GM21360 (cell line): ENCODE measurements at regions not wholly inside any gene's neighbourhood (a gene's known extent, or its start where the extent isn't known, plus 50 kb on each side); places are given as distances from the start of the nearest gene placed in this dataset.

Experiments
- ATAC-seq: cut with Tn5 transposase; IDR thresholded peaks from one replicate; pipeline ENCODE4 v1.9.1; 2021; ENCODE audit warnings: mild to moderate bottlenecking, moderate library complexity; ENCODE audit not compliant: unreplicated experiment

DNA sequence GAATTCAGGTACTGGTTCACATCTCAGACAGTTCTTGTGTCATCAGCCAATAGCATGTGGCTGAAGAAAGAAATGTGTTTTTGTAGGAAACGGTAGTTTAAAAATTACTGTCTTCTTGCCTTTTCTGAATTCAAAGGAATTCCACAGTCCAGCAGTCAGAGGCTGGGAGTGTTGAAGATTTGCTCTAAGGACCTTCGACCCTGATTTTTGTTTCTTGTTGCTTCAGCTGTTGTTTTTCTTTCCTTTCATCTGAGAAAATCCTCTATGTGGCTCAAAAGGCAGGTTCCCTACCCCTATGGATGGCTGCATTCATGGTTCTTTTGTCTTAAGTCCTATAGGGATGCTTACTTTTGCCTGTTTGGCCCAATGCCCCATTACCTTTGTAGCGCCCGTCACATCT lies 304.9 kb downstream of the TMEM167A start:
- ATAC-seq, result no peak

DNA sequence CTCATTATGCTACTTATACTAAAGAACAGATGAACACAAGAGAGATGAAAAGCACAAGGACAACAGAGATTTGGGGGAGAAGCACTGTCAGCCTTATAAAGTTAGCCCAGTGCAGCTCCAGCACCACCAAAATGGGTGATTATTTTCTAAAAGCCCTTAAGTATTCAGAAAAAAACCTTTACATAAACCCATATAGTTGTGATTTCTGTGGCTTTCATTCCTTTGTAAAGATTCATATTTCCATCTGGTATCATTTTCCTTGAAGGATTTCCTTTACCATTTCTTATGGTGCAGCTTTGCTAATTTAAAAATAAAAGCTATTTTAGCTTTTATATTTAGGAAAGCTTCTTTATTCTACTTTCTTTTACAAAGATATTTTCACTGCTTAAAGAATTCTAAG lies 311.0 kb downstream of the TMEM167A start:
- no peak for ATAC-seq

- no peak for ATAC-seq
Observed at GRCh38 chr5:82765765-82766164, 311.4 kb downstream of the TMEM167A start.

GRCh38 chr5:82760856-82761255 lies 316.3 kb downstream of the TMEM167A start:
- no peak for ATAC-seq

GRCh38 chr5:82758881-82759280 lies 318.3 kb downstream of the TMEM167A start:
- ATAC-seq, result no peak

DNA sequence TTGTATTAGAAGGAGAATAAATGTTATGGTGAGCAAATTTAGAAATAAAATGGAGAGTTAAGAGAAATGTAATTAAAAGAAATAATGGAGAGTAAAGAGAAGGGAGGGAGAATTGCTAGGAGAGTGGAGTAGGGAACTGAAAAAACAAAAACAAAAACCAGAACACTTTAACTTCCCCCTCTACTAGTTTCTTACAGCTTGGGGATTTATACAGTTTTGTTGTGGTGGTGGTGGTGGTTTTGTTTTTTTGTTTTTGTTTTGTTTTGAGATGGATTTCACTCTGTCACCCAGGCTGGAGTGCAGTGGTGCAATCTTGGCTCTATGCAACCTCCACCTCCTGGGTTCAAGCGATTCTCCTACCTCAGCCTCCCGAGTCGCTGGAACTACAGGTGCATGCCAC lies 322.4 kb downstream of the TMEM167A start:
- peak; percentile 96 for ATAC-seq

- ATAC-seq, result no peak
Observed at GRCh38 chr5:82754036-82754746, 323.0 kb downstream of the TMEM167A start.

GRCh38 chr5:82753374-82753773 lies 323.8 kb downstream of the TMEM167A start:
- ATAC-seq, result no peak

DNA sequence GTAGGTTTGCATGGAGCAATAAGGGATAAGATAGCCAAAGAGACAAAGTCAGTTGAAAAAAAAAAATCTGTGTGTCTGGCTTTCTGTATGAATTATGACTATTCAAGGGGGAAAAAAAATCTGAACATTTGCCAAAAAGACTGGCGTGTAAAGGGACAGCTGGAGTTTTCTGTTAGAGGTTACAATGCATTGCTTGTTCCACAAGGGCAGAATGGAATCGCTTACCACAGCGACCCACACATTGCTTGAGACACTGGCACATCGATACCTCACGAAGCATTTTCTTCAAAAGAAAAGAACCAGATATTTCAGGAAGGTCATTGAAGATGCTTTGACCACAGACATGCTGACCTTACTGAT lies 327.8 kb downstream of the TMEM167A start:
- no peak for ATAC-seq

DNA sequence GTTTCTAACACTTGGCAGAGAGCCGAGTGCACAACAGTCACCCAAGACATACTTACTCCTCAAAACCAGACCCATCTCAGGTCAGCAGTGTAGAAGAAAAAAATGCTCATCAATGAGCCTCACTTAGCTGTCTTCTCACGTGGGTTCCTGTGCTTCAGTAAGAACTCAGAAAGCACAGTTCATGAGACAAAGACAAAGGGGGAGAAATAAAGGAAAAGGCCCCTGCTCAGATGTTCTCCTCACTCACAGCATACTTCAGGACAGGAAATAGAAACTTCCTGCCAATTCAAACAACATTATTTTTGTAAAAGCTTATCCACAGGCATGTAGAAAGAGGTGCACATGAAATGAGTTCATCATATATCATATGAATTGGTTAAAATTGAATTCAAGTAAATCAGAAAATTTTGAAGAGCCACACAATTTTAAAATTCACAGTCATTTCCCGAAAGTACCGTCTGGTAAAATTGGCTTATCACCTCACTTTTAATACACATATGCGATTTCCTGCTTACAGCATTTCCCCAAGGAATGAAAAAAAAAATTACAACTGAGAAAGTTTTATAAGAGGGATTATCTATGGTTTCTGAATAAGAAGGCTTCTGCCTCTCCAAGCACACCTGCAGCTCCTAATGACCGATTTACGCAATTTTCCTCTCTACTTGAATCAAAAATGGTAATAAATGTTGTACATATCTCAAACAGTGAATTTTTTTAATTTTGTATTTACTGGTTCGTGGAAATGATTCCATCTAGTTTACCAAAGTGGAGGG lies 328.3 kb downstream of the TMEM167A start:
- ATAC-seq, result no peak

DNA sequence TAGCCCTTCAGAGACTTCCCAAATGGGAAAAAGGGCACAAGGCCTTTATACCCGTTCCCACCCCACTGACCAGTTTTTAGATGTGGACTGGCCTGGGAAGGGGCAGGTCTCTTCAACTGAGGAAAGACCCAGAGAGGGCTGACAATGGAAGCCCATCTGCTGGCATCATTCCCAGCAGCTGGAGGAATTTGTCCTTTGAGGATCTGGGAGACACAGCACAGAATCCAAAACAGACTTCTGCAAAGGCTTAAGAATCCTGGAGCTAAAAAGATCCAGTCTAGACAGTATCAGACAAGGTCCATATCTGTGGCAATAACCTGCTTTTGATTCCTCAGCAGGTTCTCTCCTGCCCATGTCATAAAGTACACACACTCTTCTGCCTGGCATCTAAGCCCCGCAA lies 329.2 kb downstream of the TMEM167A start:
- ATAC-seq, result no peak

DNA sequence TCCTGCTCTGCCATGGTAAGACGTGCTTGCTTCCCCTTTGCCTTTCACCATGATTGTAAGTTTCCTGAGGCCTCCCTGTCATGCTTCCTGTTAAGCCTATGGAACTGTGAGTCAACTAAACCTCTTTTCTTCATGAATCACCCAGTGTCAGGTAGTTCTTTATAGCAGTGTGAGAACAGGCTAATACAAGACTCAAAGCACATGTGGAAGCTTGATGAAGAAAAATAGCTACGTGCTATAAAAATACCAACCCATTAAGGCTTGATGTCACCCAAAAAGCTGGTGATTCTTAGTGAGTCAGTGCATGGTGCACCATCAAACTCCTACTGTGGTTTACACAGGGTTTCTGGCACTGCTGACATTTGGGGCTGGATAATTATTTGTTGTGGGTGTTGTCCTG lies 332.2 kb downstream of the TMEM167A start:
- ATAC-seq, result no peak

GRCh38 chr5:82738681-82739269 lies 338.4 kb downstream of the TMEM167A start:
- ATAC-seq, result no peak

DNA sequence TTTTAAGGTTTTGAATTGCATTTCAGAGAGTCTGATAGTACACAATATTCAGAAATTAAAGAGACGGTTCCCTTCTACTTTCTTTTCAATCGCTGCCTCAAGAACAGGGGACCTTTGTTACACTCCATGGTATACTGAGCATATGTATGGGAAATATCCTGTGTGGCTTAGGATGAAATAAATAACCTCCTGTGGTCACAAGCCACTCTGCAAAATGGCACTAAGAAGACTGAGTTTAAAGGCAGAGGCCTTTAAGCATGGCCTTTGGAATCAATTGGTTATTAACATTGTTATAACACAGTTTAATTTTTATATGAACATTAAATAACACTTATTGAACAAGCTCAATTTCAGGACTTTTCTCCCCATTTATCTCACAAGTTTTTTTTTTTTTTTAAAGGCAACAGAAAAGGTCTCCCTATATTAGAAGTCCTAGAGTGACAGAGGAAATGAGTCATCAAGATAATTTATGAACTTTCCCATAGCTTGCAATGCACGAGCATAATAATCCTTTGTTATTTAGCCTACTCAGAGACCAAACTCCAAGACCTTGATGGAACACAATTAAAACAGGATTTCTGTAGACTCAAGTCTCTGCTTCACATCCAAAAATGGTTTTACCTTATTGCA lies 341.9 kb downstream of the TMEM167A start:
- ATAC-seq, result no peak

GRCh38 chr5:82734347-82734746 lies 342.8 kb downstream of the TMEM167A start:
- ATAC-seq, result no peak

GRCh38 chr5:82730913-82731312 lies 346.3 kb downstream of the TMEM167A start:
- ATAC-seq, result no peak

- no peak for ATAC-seq
Observed at GRCh38 chr5:82728926-82729702, 348.1 kb downstream of the TMEM167A start.

DNA sequence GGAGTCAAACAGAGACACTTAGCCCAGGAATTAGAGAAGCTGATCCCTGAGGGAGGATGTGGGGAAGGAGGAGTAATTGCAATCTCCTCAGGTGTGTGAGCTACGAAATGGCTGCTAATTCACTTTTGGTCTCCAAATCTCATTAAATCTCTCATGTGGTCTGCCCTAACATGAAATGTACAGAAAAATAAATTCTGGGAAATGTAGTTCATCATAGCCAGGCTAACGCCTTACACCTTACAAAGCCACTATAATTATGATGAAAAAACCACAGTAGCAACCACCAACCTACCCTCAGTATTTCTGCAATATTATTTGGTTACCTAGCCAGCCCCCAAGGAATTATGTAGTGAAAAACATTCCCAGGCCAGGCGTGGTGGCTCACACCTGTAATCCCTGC lies 354.0 kb downstream of the TMEM167A start:
- no peak for ATAC-seq

DNA sequence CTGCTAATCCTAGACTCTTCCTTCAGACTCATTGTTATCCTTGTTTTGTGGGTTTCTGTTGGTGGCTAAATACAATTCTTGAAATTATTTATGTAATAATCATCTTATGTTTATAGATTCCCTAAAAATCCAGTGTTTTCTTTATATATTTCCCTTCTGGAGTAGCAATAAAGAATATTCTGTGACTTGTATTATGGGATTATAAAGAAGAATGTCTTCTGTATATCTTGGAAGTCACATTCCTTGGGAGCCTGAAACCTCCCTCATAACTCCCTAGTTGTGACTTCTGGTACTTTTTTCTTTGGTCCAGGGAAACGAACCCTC lies 356.1 kb downstream of the TMEM167A start:
- no peak for ATAC-seq

GRCh38 chr5:82720213-82721086 lies 356.7 kb downstream of the TMEM167A start:
- ATAC-seq, result no peak
